GM23248 (cell line): ENCODE measurements at regions not wholly inside any gene's neighbourhood (a gene's known extent, or its start where the extent isn't known, plus 50 kb on each side); places are given as distances from the start of the nearest gene placed in this dataset.
A peak's percentile ranks its signal among the peaks of the same experiment; 100 is the strongest.

ENCODE experiments used
- DNase-seq: peaks from one replicate; pipeline ENCODE4 v3.0.0-alpha.2; 2015
- H2AFZ ChIP-seq: fragments of 200-600 bp; sonication (generic); 2 replicates; pipeline ENCODE4 v1.6.1; 2016; ENCODE audit warnings: antibody characterized with exemption
- H3F3A ChIP-seq: fragments of 200-600 bp; sonication (generic); 2 replicates; pipeline ENCODE4 v1.6.1; 2016; ENCODE audit warnings: mild to moderate bottlenecking, antibody characterized with exemption, mixed run types; ENCODE audit not compliant: insufficient read depth
- H3K27ac ChIP-seq: fragments of 200-600 bp; sonication (generic); 2 replicates; pipeline ENCODE4 v1.5.1; 2016; ENCODE audit warnings: mild to moderate bottlenecking
- H3K27me3 ChIP-seq: fragments of 200-600 bp; sonication (generic); replicated peaks from 2 replicates; pipeline ENCODE4 v1.6.1; 2016; ENCODE audit warnings: mild to moderate bottlenecking; ENCODE audit not compliant: insufficient read depth
- H3K36me3 ChIP-seq: fragments of 200-600 bp; sonication (generic); 2 replicates; pipeline ENCODE4 v1.6.1; 2016; ENCODE audit warnings: low read depth, mild to moderate bottlenecking
- H3K4me1 ChIP-seq: fragments of 200-600 bp; sonication (generic); 2 replicates; pipeline ENCODE4 v1.6.1; 2016; ENCODE audit warnings: mild to moderate bottlenecking; ENCODE audit not compliant: insufficient read depth
- H3K4me2 ChIP-seq: fragments of 200-600 bp; sonication (generic); one replicate; pipeline ENCODE4 v1.6.1; 2016; ENCODE audit warnings: mild to moderate bottlenecking; ENCODE audit not compliant: unreplicated experiment
- H3K4me3 ChIP-seq: fragments of 200-600 bp; sonication (generic); 2 replicates; pipeline ENCODE4 v1.5.1; 2016; ENCODE audit warnings: mild to moderate bottlenecking
- H3K79me2 ChIP-seq: fragments of 200-600 bp; sonication (generic); 2 replicates; pipeline ENCODE4 v1.6.1; 2016; ENCODE audit warnings: mild to moderate bottlenecking; ENCODE audit not compliant: insufficient read depth
- H3K9ac ChIP-seq: fragments of 200-600 bp; sonication (generic); 2 replicates; pipeline ENCODE4 v1.6.1; 2016; ENCODE audit warnings: mild to moderate bottlenecking
- H3K9me2 ChIP-seq: fragments of 200-600 bp; sonication (generic); 2 replicates; pipeline ENCODE4 v1.6.1; 2016; ENCODE audit warnings: mixed run types, mild to moderate bottlenecking, moderate library complexity; ENCODE audit not compliant: insufficient read depth
- H3K9me3 ChIP-seq: fragments of 200-600 bp; sonication (generic); one replicate; pipeline ENCODE4 v1.6.1; 2017; ENCODE audit warnings: low read depth
- H4K20me1 ChIP-seq: fragments of 200-600 bp; sonication (generic); 2 replicates; pipeline ENCODE4 v1.6.0; 2016; ENCODE audit not compliant: insufficient read depth
- EZH2 ChIP-seq: fragments of 200-600 bp; sonication (generic); IDR thresholded peaks from 2 replicates; pipeline ENCODE4 v1.6.1; 2018; ENCODE audit warnings: antibody characterized with exemption, mild to moderate bottlenecking; ENCODE audit not compliant: insufficient read depth, poor library complexity, severe bottlenecking
- EZH2phosphoT487 ChIP-seq: fragments of 200-600 bp; sonication (generic); IDR thresholded peaks from 2 replicates; pipeline ENCODE4 v1.6.1; 2018; ENCODE audit warnings: antibody characterized with exemption, moderate library complexity, mild to moderate bottlenecking, low read depth; ENCODE audit not compliant: insufficient read depth
- WGBS, 2 experiments: methylation state at CpG; one replicate each; pipeline ENCODE4 v1.1.6; 2015 to 2017; ENCODE audit warnings: low lambda C conversion rate in 2 of 2, low coverage in 1 of 2; ENCODE audit errors: missing lambda C conversion rate in 2 of 2; 5-methylcytosine and 5-hydroxymethylcytosine counted together
- in situ Hi-C: fragments of 300-500 bp; cut with MboI; formaldehyde crosslinking; loops from 2 replicates; pipeline ENCODE4 v1.15.0; 2020

DNA sequence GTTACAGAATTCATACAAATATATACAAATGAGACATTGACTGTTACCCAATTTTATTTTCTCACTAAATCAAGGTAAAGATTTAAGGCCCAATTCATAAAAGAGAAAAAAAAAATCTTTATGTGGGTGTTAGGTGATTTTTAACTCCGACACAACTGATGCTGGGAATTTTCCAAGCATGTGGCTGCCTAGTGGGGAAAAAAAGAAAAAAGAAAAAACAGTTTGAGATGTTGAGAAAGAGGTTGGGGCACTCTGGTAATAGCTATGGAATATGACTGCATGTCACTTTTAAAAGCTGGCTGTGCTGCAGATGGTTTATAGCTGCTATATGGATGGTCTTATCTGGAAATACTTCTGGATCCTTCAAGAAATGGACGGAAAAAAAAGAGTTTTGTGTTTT, 739.9 kb upstream of the SOX9 start:
- Histone ChIP-seq H3K9ac (no peak overlapping the region), H3K27ac (no peak overlapping the region), H3K4me3 (no peak overlapping the region), H3F3A (no peaks in the 10 kb centered on the region), H3K4me2 (no peak overlapping the region), H3K79me2 (no peaks in the 10 kb centered on the region), H4K20me1 (no peaks in the 10 kb centered on the region), H3K4me1 (0 out of 2 replicates have a peak, but pooled peaks cover 9% of the 10 kb centered on the region), H3K27me3 (no peaks in the 10 kb centered on the region), H3K36me3 (no peaks in the 10 kb centered on the region), H3K9me2 (no peaks in the 10 kb centered on the region), H3K9me3 (no peaks in the 10 kb centered on the region), H2AFZ (no peak overlapping the region)
- TF ChIP-seq EZH2phosphoT487 (no peak), EZH2 (no peak)
- 84 to 88% methylated on average over 2 of the region's 2 CpGs for WGBS, 2 experiments
- DNase-seq: no peak
- in situ Hi-C loops: no loop called here

GRCh38 chr17:71383091-71383490, 737.7 kb upstream of the SOX9 start:
- Histone ChIP-seq H3K36me3 (no peaks in the 10 kb centered on the region), H3K4me2 (no peak overlapping the region), H3K79me2 (no peaks in the 10 kb centered on the region), H3K9ac (no peak overlapping the region), H3K9me3 (no peaks in the 10 kb centered on the region), H3F3A (no peaks in the 10 kb centered on the region), H3K27ac (no peak overlapping the region), H3K4me3 (no peak overlapping the region), H3K4me1 (0 out of 2 replicates have a peak, but pooled peaks cover 5% of the 10 kb centered on the region), H3K9me2 (no peaks in the 10 kb centered on the region), H2AFZ (no peak overlapping the region), H3K27me3 (no peaks in the 10 kb centered on the region), H4K20me1 (no peaks in the 10 kb centered on the region)
- DNase-seq: no peak
- TF ChIP-seq EZH2: no peak
- no peak for TF ChIP-seq EZH2phosphoT487
- 72 to 79% methylated on average over 2 of the region's 2 CpGs for WGBS, 2 experiments
- in situ Hi-C loops: no loop called here

DNA sequence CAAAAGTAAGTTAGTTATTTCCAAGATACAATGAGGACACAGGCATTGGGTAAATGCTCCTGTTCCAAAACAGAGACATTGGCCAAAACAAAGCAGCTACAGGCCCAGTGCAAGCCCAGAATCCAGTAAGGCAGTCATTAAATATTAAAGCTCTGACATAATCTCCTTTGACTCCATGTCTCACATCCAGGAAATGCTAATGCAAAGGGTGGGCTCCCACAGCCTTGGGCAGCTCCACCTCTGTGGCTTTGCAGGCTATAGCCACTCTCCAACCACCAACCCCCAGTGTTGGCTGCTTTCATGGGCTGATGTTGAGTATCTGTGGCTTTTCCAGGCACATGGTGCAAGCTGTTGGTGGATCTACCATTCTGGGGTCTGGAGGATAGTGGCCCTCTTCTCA, 733.4 kb upstream of the SOX9 start:
- H3K27ac ChIP-seq: no peak overlapping the region
- no peaks in the 10 kb centered on the region for H3K9me3 ChIP-seq
- no peak overlapping the region for H3K4me3 ChIP-seq
- no peak for DNase-seq
- TF ChIP-seq EZH2: no peak
- TF ChIP-seq EZH2phosphoT487: no peak
- in situ Hi-C loops: no loop called here
- H4K20me1 ChIP-seq: no peaks in the 10 kb centered on the region
- no peak overlapping the region for H2AFZ ChIP-seq
- no peak overlapping the region for H3K4me2 ChIP-seq
- no peaks in the 10 kb centered on the region for H3K9me2 ChIP-seq
- peaks cover 4% of the 10 kb centered on the region for H3K4me1 ChIP-seq
- no peaks in the 10 kb centered on the region for H3K79me2 ChIP-seq
- H3F3A ChIP-seq: peaks cover 4% of the 10 kb centered on the region
- no peak overlapping the region for H3K9ac ChIP-seq
- H3K36me3 ChIP-seq: no peaks in the 10 kb centered on the region
- no peaks in the 10 kb centered on the region for H3K27me3 ChIP-seq

GRCh38 chr17:71392715-71393567, 727.9 kb upstream of the SOX9 start:
- H2AFZ ChIP-seq: no peak overlapping the region
- in situ Hi-C loops: no loop called here
- no peaks in the 10 kb centered on the region for H3K36me3 ChIP-seq
- peak overlapping the region; percentile 44 for H3K4me2 ChIP-seq
- peaks cover 15% of the 10 kb centered on the region for H3K4me1 ChIP-seq
- H3K27me3 ChIP-seq: no peaks in the 10 kb centered on the region
- peaks cover 14% of the 10 kb centered on the region for H3F3A ChIP-seq
- no peaks in the 10 kb centered on the region for H3K9me2 ChIP-seq
- 85 to 87% methylated on average over 4 of the region's 4 CpGs for WGBS, 2 experiments
- no peak for TF ChIP-seq EZH2phosphoT487
- TF ChIP-seq EZH2: no peak
- peak overlapping the region; percentile 39 for H3K27ac ChIP-seq
- H3K9me3 ChIP-seq: no peaks in the 10 kb centered on the region
- no peak overlapping the region; the same call in 1 of the 2 replicates for H3K4me3 ChIP-seq
- H3K79me2 ChIP-seq: no peaks in the 10 kb centered on the region
- no peak overlapping the region for H3K9ac ChIP-seq
- DNase-seq: peak; percentile 62
- no peaks in the 10 kb centered on the region for H4K20me1 ChIP-seq
